HAP-1 (cell line): ENCODE measurements at regions not wholly inside any gene's neighbourhood (a gene's known extent, or its start where the extent isn't known, plus 50 kb on each side); places are given as distances from the start of the nearest gene placed in this dataset.
"Not testable (repeated sequence)": the region's sequence is repeated elsewhere in the genome, so short reads cannot be mapped to it uniquely, and the experiment has no call there.

ENCODE experiments used
- DNase-seq, 2 experiments: peaks; one replicate each; pipeline ENCODE4 v3.0.0-alpha.2; 2016 to 2020; ENCODE audit warnings: low spot score in 2 of 2
- H3K27me3 ChIP-seq: fragments of 250-450 bp; sonication (Bioruptor Pico); 2 replicates; pipeline ENCODE4 v1.5.1; 2020; ENCODE audit warnings: low read depth, mild to moderate bottlenecking, moderate library complexity
- H3K36me3 ChIP-seq: fragments of 250-450 bp; sonication (Bioruptor Pico); replicated peaks from 2 replicates; pipeline ENCODE4 v1.5.1; 2020; ENCODE audit warnings: mild to moderate bottlenecking
- H3K4me1 ChIP-seq: fragments of 250-450 bp; sonication (Bioruptor Pico); 2 replicates; pipeline ENCODE4 v1.5.1; 2020; ENCODE audit warnings: mild to moderate bottlenecking
- H3K4me3 ChIP-seq: fragments of 250-450 bp; sonication (Bioruptor Pico); 2 replicates; pipeline ENCODE4 v1.5.1; 2020; ENCODE audit warnings: mild to moderate bottlenecking, moderate library complexity
- H3K9me3 ChIP-seq: fragments of 250-450 bp; sonication (Bioruptor Pico); 2 replicates; pipeline ENCODE4 v1.5.1; 2020; ENCODE audit warnings: mild to moderate bottlenecking, moderate library complexity
- in situ Hi-C: fragments of 300-500 bp; cut with MboI; formaldehyde crosslinking; loops from 3 replicates; pipeline ENCODE4 v1.14.3; 2020; ENCODE audit warnings: low sequenced_read_pairs, inconsistent platforms, mixed read lengths

DNA sequence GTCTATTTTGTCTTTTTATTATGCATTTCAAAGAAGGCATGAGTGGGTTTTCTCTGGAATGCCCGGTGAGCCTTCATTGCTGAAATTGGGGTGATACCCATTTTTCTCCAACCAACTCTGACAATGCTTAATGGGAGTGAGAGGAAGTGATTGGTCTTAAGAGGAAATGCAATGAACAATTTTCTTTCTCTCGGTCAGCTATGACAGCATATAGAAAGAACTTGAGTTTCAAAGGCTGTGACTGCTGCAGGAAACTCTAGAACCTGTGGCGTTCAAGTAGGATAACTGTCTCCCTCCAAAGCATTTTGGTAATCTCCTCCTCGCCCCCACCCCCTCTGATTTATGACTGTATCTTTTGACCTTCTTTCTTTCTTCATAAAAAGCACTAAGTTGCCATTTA is 155.9 kb downstream of the LYPLAL1 start:
- H3K36me3 ChIP-seq: no peaks in the 10 kb centered on the region
- H3K4me1 ChIP-seq: peaks cover 3% of the 10 kb centered on the region; the same call in 1 of the 2 replicates
- no peak for DNase-seq
- no peaks in the 10 kb centered on the region for H3K27me3 ChIP-seq
- in situ Hi-C loops: no loop called here
- no peaks in the 10 kb centered on the region for H3K9me3 ChIP-seq
- H3K4me3 ChIP-seq: no peak overlapping the region

DNA sequence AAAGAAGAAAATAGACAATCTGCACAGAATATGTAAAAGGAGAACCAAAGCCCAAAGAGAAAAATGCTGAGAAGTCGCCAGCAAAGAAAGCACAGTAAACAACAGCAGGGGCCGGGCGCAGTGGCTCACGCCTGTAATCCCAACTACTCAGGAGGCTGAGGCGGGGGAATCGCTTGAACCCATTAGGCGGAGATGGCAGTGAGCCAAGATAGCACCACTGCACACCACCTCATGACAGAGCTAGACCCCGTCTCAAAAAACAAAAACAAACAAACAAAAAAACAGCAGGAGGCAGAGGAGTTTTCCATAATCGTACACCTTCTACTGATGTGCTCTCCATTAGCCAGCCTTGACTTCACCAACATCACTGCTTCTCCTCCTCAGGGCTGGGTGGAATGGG is 153.2 kb downstream of the LYPLAL1 start:
- Histone ChIP-seq H3K4me1 (peaks cover 3% of the 10 kb centered on the region; the same call in 1 of the 2 replicates), H3K4me3 (no peak overlapping the region), H3K27me3 (no peaks in the 10 kb centered on the region), H3K9me3 (no peaks in the 10 kb centered on the region), H3K36me3 (no peaks in the 10 kb centered on the region)
- in situ Hi-C loops: no loop called here
- no peak for DNase-seq

DNA sequence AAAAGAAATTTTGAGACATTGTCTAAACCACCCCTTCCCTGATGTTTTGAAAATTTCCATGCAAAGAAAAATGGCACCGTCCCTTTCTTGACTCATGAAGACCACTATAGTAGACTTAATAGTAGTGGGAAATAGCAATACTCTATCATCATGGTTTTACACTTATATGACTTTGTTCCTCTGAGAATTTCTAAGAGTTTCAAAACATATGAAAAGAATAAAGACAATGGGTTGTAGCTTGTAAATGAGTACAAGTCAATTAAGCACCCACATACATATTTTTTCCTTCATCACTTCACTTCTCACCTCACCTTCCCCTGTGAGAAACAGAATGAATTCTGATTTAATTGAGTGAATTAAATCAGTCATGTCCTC is 151.7 kb downstream of the LYPLAL1 start:
- Histone ChIP-seq H3K4me3 (no peak overlapping the region), H3K36me3 (no peaks in the 10 kb centered on the region), H3K4me1 (peaks cover 3% of the 10 kb centered on the region; the same call in 1 of the 2 replicates), H3K27me3 (no peaks in the 10 kb centered on the region), H3K9me3 (no peaks in the 10 kb centered on the region)
- in situ Hi-C loops: no loop called here
- DNase-seq: no peak

DNA sequence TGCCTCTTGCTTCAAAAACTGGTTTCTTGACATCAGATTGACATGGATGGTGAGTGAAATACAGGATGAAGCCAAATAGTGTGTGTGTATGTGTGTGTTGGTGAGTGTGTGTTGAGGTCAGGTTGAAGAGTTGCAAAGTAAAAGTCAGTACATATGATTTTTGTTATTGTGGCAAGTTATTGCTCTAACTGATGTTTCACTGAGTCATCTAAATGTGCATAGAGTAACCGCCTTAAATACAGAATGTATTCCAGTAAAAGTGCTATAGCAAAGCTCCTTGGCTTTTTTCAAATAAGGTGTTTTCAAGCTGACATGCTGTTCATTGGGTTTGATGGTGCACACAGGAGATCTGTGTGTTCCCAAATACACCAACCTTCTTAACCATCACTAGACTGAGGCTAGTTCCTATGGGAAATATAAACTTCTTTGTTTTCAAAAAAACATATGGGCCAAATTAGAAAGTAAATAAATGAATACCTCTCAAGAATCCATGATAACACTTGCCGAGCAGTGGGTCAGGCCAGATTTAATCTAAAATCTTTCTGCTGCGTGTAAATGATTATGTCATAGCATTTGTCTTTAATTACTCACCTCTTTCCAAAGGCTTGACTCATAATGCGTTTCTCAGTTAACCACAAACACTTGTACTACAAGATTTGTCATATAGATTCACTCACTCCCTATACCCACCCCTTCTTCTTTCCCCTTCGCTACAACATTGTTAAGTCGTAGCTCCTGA is 151.1 kb downstream of the LYPLAL1 start:
- no peaks in the 10 kb centered on the region for H3K9me3 ChIP-seq
- in situ Hi-C loops: no loop called here
- H3K27me3 ChIP-seq: no peaks in the 10 kb centered on the region
- no peak for DNase-seq
- H3K36me3 ChIP-seq: no peaks in the 10 kb centered on the region
- H3K4me3 ChIP-seq: no peak overlapping the region
- H3K4me1 ChIP-seq: peaks cover 3% of the 10 kb centered on the region; the same call in 1 of the 2 replicates

DNA sequence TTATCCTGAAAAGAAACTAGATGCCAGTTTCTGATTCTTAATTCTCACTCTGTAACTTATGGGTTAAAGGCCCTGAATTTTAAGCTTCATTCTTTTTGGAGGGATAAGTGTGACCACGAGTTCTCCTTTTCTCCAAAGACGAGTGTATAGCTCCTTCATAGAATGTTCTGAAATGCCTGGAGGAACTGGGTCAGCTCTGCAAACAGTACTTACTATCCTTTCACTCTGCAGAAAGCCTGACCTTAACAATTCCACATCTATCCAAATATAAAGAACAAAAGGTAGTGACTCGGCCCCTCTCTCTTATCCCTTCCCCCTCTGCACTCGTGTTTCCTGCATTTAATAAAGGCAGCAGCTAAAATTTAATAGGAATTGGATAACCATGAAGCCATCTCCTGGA is 150.5 kb downstream of the LYPLAL1 start:
- Histone ChIP-seq H3K9me3 (no peaks in the 10 kb centered on the region), H3K27me3 (no peaks in the 10 kb centered on the region), H3K36me3 (no peaks in the 10 kb centered on the region), H3K4me3 (no peak overlapping the region), H3K4me1 (peaks cover under 1% of the 10 kb centered on the region; the same call in 1 of the 2 replicates)
- in situ Hi-C loops: no loop called here
- DNase-seq: no peak

DNA sequence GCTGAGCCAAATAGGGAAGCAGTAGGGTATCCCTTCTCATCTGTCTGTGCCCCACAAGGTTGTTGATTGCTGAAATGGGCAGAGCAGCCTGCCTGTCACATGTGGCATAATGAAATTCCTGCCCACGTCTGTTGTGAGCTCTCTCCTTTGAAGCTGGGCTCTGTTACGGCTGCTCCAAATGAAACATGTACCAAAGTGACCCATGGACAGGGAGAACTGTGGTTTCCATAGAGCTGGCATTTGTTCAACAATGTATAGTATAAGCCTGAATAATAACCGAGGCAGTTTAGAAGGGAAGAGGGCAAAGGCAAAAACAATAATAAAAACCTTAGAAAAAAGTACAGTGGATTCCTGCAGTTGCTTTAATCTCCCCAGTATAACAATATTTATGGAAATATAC is 149.7 kb downstream of the LYPLAL1 start:
- in situ Hi-C loops: no loop called here
- no peaks in the 10 kb centered on the region for H3K36me3 ChIP-seq

DNA sequence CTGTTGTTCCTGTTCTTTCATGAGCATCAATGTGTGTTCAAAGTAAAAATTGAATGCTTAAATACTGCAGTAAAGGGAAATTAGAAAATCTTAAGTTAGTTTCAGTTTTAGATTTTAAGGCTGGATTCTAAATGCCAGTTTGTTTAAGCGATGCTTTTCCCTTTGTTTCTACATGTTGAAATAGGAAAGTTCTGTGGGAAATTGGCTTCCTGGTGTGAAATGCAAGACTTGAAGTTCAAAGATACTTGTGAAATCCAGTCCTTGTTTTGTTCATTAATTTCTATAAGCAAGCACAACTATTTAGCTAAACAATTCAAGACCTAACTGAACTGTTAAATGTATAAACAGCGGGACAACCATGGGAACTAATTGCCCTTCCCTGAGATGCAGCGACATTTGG is 149.1 kb downstream of the LYPLAL1 start:
- no peaks in the 10 kb centered on the region for H3K4me1 ChIP-seq
- in situ Hi-C loops: no loop called here
- no peaks in the 10 kb centered on the region for H3K36me3 ChIP-seq
- no peak for DNase-seq
- H3K27me3 ChIP-seq: no peaks in the 10 kb centered on the region
- H3K9me3 ChIP-seq: no peaks in the 10 kb centered on the region
- H3K4me3 ChIP-seq: no peak overlapping the region

More for the DNA sequence above, 149.7 kb downstream of the LYPLAL1 start:
- DNase-seq: no peak
- Histone ChIP-seq H3K27me3 (no peaks in the 10 kb centered on the region), H3K9me3 (no peaks in the 10 kb centered on the region), H3K4me3 (no peak overlapping the region), H3K4me1 (no peaks in the 10 kb centered on the region)

DNA sequence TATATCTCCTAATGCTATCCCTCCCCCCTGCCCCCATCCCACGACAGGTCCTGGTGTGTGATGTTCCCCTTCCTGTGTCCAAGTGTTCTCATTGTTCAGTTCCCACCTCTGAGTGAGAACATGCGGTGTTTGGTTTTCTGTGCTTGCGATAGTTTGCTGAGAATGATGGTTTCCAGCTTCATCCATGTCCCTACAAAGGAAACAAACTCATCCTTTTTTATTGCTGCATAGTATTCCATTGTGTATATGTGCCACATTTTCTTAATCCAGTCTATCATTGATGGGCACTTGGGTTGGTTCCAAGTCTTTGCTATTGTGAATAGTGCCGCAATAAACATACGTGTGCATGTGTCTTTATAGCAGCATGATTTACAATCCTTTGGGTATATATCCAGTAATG is 146.9 kb downstream of the LYPLAL1 start:
- H3K4me1 ChIP-seq, H3K4me3 ChIP-seq, H3K36me3 ChIP-seq, H3K27me3 ChIP-seq, in situ Hi-C loops, H3K9me3 ChIP-seq, DNase-seq: not testable (repeated sequence)

DNA sequence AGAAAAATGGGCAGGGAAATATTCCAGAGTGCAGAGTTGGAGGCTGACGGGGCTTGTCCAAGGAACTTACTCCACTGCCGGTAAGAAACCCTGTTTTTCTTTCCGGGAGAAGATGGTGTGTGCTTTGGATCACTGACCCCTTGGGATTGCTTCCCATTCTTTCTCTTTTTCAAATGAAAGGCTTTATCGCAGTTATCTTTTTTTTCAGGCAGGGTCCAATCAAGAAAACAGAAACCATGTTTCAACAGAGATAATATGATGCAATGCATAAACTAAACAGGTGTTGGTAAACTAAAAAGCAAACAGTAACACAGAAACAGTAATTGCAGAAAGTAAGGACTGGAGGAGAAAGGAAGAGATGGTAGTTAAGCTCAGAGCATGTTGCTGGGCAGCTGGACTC is 145.1 kb downstream of the LYPLAL1 start:
- H3K4me1 ChIP-seq: no peaks in the 10 kb centered on the region
- H3K4me3 ChIP-seq: no peak overlapping the region
- no peaks in the 10 kb centered on the region for H3K27me3 ChIP-seq
- no peaks in the 10 kb centered on the region for H3K36me3 ChIP-seq
- DNase-seq: no peak
- in situ Hi-C loops: no loop called here
- H3K9me3 ChIP-seq: peaks cover 4% of the 10 kb centered on the region; the same call in 1 of the 2 replicates

DNA sequence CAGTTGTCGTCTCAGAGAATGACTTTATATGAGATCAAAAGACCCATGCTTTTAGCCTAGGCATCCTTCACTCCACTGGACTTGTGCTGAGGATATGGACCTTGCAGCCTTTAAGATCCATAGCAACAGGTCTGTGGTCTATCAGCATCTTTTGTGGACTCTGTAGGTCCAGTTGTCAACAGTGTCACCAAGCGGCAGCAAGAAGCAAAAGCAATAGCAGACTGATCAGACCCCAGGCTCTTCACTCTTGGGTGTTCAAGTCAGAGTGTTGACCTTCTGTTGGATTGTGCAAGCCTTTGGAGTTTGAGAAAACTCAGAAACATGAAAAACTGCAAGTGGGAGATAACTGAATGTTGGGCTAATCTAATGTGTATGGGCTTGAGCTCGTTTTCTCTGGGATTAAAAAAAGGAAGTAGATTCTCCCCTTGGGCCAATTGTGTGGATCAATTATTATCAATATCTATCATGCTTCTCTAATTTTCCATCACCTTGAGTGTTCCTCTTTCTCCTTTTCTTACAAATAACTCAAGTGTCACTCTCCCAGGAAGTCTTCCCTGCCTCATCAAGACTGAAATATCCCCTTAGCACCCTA is 144.2 kb downstream of the LYPLAL1 start:
- H3K4me1 ChIP-seq: no peaks in the 10 kb centered on the region
- in situ Hi-C loops: no loop called here
- H3K9me3 ChIP-seq: peaks cover 4% of the 10 kb centered on the region; the same call in 1 of the 2 replicates
- no peaks in the 10 kb centered on the region for H3K27me3 ChIP-seq
- no peak for DNase-seq
- H3K4me3 ChIP-seq: no peak overlapping the region
- no peaks in the 10 kb centered on the region for H3K36me3 ChIP-seq

DNA sequence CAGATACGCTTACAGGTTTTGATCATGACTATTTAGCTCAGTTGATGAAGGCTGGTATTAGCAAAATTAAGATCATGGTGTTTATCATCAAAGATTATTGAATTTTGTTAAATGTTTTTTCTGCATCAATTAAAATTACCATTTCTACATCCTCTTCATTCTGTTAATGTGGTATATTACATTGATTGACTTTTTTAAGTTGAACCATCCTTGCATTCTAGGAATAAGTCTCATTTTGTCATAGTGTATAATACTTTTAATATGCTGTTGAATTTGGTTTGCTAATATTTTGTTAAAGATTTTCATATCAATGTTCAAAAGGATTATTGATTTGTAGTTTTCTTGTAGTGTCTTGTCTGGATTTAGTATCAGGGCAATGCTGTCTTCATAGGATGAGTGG is 142.4 kb downstream of the LYPLAL1 start:
- no peak overlapping the region for H3K4me3 ChIP-seq
- H3K36me3 ChIP-seq: no peaks in the 10 kb centered on the region
- in situ Hi-C loops: no loop called here
- H3K27me3 ChIP-seq: no peaks in the 10 kb centered on the region
- no peak for DNase-seq
- H3K9me3 ChIP-seq: peaks cover 4% of the 10 kb centered on the region; the same call in 1 of the 2 replicates
- H3K4me1 ChIP-seq: no peaks in the 10 kb centered on the region

DNA sequence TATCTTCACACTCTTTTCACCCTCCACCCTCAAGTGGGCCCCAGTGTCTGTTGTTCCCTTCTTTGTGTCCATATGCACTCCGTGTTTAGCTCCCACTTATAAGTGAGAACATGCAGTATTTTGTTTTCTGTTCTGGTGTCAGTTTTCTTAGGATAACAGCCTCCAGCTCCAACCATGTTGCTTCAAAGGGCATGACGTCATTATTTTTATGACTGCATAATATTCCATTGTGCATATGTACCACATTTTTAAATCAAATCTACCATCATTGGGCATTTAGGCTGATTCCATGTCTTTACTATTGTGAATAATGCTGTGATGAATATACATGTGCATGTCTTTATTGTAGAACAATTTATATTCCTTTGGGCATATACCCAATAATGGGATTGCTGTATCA is 140.3 kb downstream of the LYPLAL1 start:
- no peak for DNase-seq
- Histone ChIP-seq H3K4me1 (no peaks in the 10 kb centered on the region), H3K36me3 (no peaks in the 10 kb centered on the region), H3K27me3 (no peaks in the 10 kb centered on the region), H3K4me3 (no peak overlapping the region), H3K9me3 (peaks cover 4% of the 10 kb centered on the region; the same call in 1 of the 2 replicates)
- in situ Hi-C loops: no loop called here

DNA sequence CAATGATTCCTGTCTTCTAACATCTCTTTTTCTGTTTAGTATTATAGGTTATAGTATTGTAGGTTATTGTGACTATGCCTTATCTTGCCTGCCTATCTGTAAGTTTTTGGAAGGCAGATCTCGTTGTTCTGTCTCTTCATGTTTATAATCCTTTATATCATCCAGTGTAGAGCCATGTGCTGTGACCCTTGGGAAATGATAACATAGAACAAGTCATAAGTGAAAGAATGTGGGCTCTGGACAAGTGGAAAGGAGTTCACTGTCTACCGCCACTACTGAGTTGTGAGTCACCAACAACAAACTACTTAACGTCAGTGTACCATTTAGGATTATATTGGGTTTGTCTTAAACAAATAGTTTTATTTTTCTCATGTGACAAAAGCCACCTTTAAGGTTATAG is 139.3 kb downstream of the LYPLAL1 start:
- H3K36me3 ChIP-seq: no peaks in the 10 kb centered on the region
- in situ Hi-C loops: no loop called here
- H3K4me1 ChIP-seq: no peaks in the 10 kb centered on the region
- H3K9me3 ChIP-seq: peaks cover 4% of the 10 kb centered on the region; the same call in 1 of the 2 replicates
- no peak for DNase-seq
- no peaks in the 10 kb centered on the region for H3K27me3 ChIP-seq
- H3K4me3 ChIP-seq: no peak overlapping the region

DNA sequence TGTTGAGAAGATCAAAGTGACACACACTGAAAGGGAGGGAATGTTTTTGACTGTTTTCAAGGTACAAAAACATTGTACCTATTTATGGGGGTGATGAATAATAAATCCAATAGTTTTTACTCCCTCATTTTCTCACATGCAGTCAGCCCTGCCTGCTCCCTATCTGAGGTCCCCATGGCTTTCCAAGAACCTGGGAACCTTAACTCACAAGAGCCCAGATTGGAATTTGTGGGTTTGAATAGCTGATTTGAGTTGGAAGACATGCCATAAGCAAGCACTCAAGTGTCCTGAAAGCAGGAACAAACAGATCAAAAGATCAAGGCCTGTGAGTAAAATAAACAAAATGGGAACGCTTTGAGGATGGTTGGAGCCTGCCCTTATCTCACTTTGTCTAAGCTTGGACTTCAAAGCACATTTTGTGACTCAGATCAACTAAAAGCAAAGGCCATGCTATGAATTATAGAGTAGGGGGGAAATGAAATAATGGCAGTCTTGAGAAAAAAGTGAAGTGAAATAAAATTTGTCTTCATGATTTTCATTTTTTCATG is 136.6 kb downstream of the LYPLAL1 start:
- no peak for DNase-seq
- Histone ChIP-seq H3K4me1 (no peaks in the 10 kb centered on the region; the same call in 1 of the 2 replicates), H3K27me3 (no peaks in the 10 kb centered on the region), H3K9me3 (no peaks in the 10 kb centered on the region), H3K4me3 (no peak overlapping the region), H3K36me3 (no peaks in the 10 kb centered on the region)
- in situ Hi-C loops: no loop called here
